ENCODE measurements at regions not wholly inside any gene's neighbourhood (a gene's known extent, or its start where the extent isn't known, plus 50 kb on each side); places are given as distances from the start of the nearest gene placed in this dataset.

GRCh38 chr5:82684659-82685058 lies 392.5 kb downstream of the TMEM167A start:
- H3K4me3 ChIP-seq: no peak overlapping the region
- H3K27ac ChIP-seq: no peak overlapping the region
- WGBS, 2 donors (ENCODE audit: low coverage in 1 of 2): 79 to 96% methylated on average over 2 of the region's 2 CpGs
- H3K36me3 ChIP-seq: no peaks in the 10 kb centered on the region
- H3K27me3 ChIP-seq: no peaks in the 10 kb centered on the region
- DNase-seq: no peak
- no peaks in the 10 kb centered on the region for H3K9me3 ChIP-seq
- H3K4me1 ChIP-seq: no peaks in the 10 kb centered on the region
- TF ChIP-seq CTCF (IDR thresholded peaks at IDR 0.05) (no peak), EP300 (IDR thresholded peaks at IDR 0.05; ENCODE audit: low read depth) (no peak), POLR2AphosphoS5 (IDR thresholded peaks at IDR 0.05) (no peak), POLR2A (IDR thresholded peaks at IDR 0.05) (no peak)
- in situ Hi-C loops (cut with MboI; ENCODE audit: low pct_ligation_motif_present in 1 of 4, low pct_unique_long_range_greater_than_20kb in 1 of 4, low sequenced_read_pairs in 3 of 4) (no loop called here), intact Hi-C loops (cut with DNase I; ENCODE audit: low total_unique reads) (no loop called here)

- Histone ChIP-seq H3K4me1 (no peaks in the 10 kb centered on the region), H3K9me3 (no peaks in the 10 kb centered on the region), H3K27me3 (no peaks in the 10 kb centered on the region), H3K4me3 (no peak overlapping the region), H3K36me3 (no peaks in the 10 kb centered on the region), H3K27ac (no peak overlapping the region)
- WGBS, 2 donors (ENCODE audit: low coverage in 1 of 2): 81% methylated on average over 2 of the region's 2 CpGs; no CpG with 5 or more reads in 1 of the 2 donors
- TF ChIP-seq EP300 (IDR thresholded peaks at IDR 0.05; ENCODE audit: low read depth) (no peak), POLR2A (IDR thresholded peaks at IDR 0.05) (no peak), CTCF (IDR thresholded peaks at IDR 0.05) (no peak), POLR2AphosphoS5 (IDR thresholded peaks at IDR 0.05) (no peak)
- intact Hi-C loops (cut with DNase I; ENCODE audit: low total_unique reads): no loop called here
- in situ Hi-C loops (cut with MboI; ENCODE audit: low pct_ligation_motif_present in 1 of 4, low pct_unique_long_range_greater_than_20kb in 1 of 4, low sequenced_read_pairs in 3 of 4): no loop called here
- DNase-seq: no peak
These were observed 393.0 kb downstream of the TMEM167A start for GRCh38 chr5:82684165-82684564.

- WGBS, 2 donors (ENCODE audit: low coverage in 1 of 2): 66 to 69% methylated on average over 4 of the region's 4 CpGs
- intact Hi-C loops (cut with DNase I; ENCODE audit: low total_unique reads): no loop called here
These were observed 397.5 kb downstream of the TMEM167A start for GRCh38 chr5:82679660-82680059.

GRCh38 chr5:82676661-82677060 lies 398.5 kb upstream of the RPS23 start:
- no peak for DNase-seq
- Histone ChIP-seq H3K27me3 (no peaks in the 10 kb centered on the region), H3K9me3 (no peaks in the 10 kb centered on the region), H3K27ac (no peak overlapping the region), H3K4me3 (no peak overlapping the region), H3K36me3 (no peaks in the 10 kb centered on the region), H3K4me1 (no peaks in the 10 kb centered on the region)
- intact Hi-C loops (cut with DNase I; ENCODE audit: low total_unique reads): no loop called here
- in situ Hi-C loops (cut with MboI; ENCODE audit: low pct_ligation_motif_present in 1 of 4, low pct_unique_long_range_greater_than_20kb in 1 of 4, low sequenced_read_pairs in 3 of 4): no loop called here
- TF ChIP-seq CTCF (IDR thresholded peaks at IDR 0.05): no peak
- no peak for TF ChIP-seq POLR2AphosphoS5 (IDR thresholded peaks at IDR 0.05)
- no peak for TF ChIP-seq POLR2A (IDR thresholded peaks at IDR 0.05)
- no peak for TF ChIP-seq EP300 (IDR thresholded peaks at IDR 0.05; ENCODE audit: low read depth)
- 67 to 69% methylated on average over 3 to 4 of the region's 4 CpGs for WGBS, 2 donors (ENCODE audit: low coverage in 1 of 2)

More at GRCh38 chr5:82679660-82680059, 397.5 kb downstream of the TMEM167A start:
- in situ Hi-C loops (cut with MboI; ENCODE audit: low pct_ligation_motif_present in 1 of 4, low pct_unique_long_range_greater_than_20kb in 1 of 4, low sequenced_read_pairs in 3 of 4): no loop called here
- no peak for DNase-seq
- H3K27me3 ChIP-seq: no peaks in the 10 kb centered on the region
- H3K27ac ChIP-seq: no peak overlapping the region
- no peaks in the 10 kb centered on the region for H3K4me1 ChIP-seq
- TF ChIP-seq POLR2A (IDR thresholded peaks at IDR 0.05): no peak
- no peak for TF ChIP-seq EP300 (IDR thresholded peaks at IDR 0.05; ENCODE audit: low read depth)
- no peak for TF ChIP-seq CTCF (IDR thresholded peaks at IDR 0.05)
- no peak for TF ChIP-seq POLR2AphosphoS5 (IDR thresholded peaks at IDR 0.05)
- H3K9me3 ChIP-seq: no peaks in the 10 kb centered on the region
- H3K36me3 ChIP-seq: no peaks in the 10 kb centered on the region
- H3K4me3 ChIP-seq: no peak overlapping the region

Measured in transverse colon (tissue), 4 donors.